ENCODE measurements at regions not wholly inside any gene's neighbourhood (a gene's known extent, or its start where the extent isn't known, plus 50 kb on each side); places are given as distances from the start of the nearest gene placed in this dataset.

- TF ChIP-seq POLR2A (IDR thresholded peaks at IDR 0.05; ENCODE audit: low read length) (no peak), GATA1 (IDR thresholded peaks at IDR 0.05; ENCODE audit: low read depth, low read length) (no peak)
These were observed 55.9 kb upstream of the AVPR1A start for GRCh38 chr12:63206909-63207308.

Data from erythroblast (primary cell).